HG02610 (cell line): ENCODE measurements at regions not wholly inside any gene's neighbourhood (a gene's known extent, or its start where the extent isn't known, plus 50 kb on each side); places are given as distances from the start of the nearest gene placed in this dataset.
A peak's percentile ranks its signal among the peaks of the same experiment; 100 is the strongest.

Experiments
- ATAC-seq: cut with Tn5 transposase; IDR thresholded peaks from one replicate; pipeline ENCODE4 v1.9.1; 2021; ENCODE audit warnings: mild to moderate bottlenecking, moderate library complexity; ENCODE audit not compliant: unreplicated experiment

DNA sequence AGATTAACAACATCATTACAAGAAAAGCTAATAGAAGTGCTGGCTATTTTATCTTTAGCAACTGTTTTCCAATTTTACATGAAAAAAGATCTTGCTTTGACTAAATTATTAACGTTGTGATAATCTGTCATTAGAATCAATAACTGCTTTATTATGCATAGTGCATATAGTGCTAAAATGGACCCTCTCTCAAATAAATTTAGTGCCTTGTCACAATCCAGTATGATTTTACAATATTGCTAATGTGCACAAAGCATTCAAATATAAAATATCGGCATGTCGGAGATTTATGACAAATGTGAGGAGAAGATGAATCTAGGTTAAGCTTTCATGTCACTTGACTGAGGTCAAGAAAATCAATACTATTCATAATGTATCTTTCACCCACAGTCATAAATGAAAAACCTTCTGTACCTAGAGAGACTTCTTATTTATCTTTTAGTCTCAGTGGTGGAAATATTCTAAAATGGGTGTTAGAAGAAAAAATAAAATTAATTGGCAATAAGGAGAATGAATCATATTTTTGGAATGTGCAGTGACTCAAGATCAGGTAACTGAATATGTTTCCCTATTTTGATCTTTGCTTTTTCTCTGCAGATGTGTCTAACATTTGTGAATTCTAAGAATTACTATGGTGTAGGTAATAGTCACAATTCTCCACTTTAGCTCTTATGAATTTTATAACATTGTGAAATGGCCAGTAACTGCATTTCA lies 672.9 kb upstream of the GRAMD2B start:
- ATAC-seq: no peak

DNA sequence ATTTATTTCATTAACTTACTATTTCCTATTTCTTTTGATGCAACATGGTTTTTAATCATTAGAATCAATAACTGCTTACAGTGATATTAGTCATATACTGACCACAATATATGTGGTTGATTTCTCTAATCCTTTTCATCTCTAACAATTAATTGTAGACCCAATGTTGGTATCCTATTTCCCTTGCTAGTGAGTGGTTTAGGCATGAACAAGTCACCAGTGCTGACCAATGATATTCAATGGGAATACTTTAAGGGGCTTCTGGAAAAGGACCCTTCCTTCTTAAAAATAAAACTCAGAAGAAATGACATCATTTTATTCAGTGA lies 672.4 kb upstream of the GRAMD2B start:
- ATAC-seq: no peak

DNA sequence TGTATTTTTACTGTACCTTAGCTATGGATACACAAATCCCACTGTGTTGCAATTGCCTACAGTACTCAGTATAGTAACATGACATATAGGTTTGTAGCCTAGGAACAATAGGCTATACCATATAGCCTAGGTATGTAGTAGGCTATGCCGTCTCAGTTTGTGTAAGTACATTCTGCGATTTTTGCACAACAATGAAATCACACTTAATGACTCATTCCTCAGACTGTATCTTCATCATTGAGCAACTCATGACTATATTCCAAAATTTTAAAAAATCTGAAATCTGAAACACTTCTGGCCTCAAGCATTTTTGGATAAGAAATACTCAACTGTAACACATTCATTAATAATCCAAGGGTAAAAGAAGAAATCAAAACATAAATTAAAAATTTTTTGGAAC lies 666.8 kb upstream of the GRAMD2B start:
- ATAC-seq: no peak

DNA sequence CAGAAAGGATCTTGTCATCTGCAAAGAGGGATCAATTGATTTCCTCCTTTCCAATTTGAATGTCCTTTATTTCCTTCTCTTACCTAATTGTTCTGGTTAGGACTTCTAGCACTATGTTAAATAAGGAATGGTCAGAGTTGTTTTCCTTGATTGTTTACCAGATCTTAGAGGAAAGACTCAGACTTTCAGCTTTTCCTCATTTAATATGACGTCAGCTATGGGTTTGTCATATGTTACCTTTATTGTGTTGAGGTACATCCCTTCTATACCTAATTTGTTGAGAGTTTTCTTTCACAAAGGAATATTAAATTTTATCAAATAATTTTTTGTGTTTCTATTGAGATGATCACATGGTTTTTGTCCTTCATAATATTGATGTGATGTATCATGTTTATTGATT lies 656.5 kb upstream of the GRAMD2B start:
- ATAC-seq: no peak

DNA sequence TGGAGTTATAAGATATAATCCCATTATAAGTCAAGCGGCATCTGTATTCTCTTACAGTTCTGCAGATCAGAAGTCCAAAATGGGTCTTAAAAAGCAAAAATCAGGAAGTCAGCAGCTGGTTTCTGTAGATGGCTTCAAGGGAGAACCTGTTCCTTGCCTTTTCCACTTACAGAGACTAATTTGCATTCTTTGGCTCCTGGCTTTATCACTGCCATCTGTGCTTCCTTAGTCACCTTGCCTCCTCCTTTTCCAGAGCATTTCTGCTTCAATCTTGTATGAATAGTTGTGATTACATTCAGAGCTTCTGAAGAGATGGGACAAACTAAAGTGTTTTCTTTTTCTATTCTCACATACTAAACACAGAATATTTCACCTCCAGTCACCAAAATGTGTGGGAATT lies 647.3 kb upstream of the GRAMD2B start:
- ATAC-seq: no peak

DNA sequence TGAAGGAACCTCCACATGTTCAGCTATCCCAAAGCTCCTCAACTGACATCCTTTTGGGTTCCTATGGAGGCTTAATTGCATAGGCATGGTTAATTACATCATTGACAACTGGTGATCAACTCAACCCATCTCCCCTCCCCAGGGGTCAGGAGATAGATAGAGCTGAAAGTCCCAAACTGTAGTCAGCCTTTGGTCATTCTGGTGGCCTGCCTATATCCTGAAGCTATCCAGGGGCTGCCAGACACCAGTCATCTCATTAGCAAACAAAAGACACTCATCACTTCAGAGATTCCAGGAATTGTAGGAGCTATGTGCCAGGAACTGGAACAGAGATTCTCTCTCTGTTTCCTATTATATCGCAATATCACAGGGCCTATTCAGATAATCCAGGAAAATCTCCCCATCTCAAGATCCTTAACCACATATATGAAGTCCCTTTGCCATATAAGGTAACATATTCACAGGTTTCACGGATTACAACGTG lies 646.5 kb upstream of the GRAMD2B start:
- ATAC-seq: no peak

DNA sequence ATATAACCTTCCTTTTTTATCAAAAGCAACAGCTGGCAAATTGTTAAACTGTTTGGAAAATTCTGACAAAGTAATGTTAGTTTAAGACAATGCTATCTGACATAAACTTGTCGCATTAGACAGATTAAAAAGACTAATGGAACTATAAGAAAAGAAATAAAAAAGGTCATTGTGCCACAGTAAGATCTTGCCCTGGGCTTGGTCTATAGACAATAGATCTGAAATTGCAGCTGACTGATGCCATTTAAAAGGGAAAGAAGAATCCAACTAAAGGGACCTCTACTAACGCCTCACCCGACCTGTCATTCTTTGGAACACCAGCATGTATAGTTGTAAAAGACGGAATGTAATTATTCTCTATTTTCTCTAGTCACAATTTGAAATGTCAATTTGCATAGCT lies 644.4 kb upstream of the GRAMD2B start:
- ATAC-seq: no peak

DNA sequence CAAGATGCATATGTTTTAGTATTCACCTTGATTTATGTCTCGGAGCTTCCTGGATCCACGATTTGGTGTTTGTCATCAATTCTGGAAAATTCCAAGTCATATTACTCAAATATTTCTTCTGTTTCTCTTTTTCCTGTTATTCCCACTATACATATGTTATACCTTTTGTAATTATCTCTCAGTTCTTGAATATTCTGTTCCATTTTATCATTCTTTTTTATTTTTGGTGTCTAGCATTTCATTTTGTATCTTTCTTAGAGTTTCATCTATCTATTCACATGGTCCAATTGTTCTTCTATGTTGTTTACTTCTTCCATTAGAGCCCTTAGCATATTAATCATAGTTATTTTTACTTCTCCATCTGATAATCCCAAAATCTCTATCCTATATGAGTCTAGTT lies 637.8 kb upstream of the GRAMD2B start:
- ATAC-seq: no peak

DNA sequence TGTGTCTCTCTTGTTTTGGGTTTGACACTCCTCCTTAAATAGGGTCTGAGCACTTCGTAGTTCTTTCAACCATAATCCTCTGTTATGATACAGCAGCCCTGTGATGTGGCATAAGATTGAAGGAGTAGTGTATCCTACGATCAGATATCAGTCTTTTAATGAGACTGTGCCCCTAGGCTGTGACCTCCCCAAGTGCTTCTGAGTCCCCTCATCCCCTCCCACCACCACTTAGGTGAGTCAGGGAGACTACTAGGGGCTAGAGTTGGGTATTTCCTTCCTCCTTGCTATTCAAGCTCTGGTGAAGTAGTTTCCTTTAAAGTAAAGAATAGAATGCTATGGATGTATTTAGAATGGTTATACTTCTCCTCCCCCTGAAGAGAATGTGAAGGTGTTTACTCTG lies 637.2 kb upstream of the GRAMD2B start:
- ATAC-seq: no peak

DNA sequence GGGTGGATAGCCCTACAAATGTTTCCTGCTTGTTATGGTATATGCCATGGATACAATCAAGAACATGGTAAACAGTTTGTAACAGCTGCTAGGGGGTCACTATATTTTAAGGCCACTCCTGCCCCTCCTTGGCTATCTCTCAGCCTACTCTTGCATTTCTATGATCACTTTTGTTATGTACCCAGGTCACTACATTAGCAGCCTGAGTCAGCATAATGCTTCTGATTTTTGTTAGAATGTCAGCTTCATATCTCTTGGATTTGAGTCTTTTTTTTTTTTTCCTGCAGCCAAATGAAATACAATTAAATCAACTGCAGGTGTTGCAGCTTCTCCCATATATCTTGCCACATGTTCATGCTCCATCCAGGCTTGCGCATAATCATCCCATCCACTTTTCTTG lies 629.7 kb upstream of the GRAMD2B start:
- ATAC-seq: no peak

DNA sequence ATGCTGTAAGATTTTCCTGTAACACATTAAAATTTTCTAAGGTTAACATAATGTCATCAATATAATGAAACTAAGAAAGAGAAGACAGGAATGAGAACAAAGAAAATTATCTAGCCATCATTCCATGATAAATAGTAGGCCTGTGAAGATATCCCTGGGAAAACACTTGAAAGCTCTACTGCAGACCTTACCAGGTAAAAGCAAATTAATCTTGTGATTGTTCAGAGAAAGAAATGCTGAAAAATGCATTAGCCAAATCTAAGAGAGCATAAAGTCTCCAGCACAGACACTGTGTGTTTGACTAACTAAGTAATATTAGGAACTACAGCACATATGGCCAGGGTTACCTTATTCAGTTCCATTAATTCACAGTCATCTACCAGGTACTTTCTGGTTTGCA lies 628.3 kb upstream of the GRAMD2B start:
- no peak for ATAC-seq

DNA sequence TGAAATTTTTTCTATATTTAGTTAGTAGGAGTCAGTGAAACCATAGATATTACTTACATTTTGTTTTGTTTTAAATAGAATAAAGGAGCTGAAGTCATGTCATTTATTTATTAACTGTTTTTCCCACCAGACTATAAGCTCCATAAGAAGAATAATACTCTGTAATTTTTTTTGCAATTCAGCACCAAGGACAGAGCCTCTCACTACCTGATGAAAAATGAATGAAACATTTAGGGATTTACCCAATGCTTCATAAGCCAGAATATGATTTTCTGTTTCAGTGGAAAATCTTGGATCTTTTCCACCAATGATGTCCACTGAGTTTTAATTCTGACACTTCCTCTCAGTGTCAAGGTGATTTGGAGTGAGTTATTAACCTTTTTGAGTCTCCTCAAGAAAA lies 624.9 kb upstream of the GRAMD2B start:
- no peak for ATAC-seq

DNA sequence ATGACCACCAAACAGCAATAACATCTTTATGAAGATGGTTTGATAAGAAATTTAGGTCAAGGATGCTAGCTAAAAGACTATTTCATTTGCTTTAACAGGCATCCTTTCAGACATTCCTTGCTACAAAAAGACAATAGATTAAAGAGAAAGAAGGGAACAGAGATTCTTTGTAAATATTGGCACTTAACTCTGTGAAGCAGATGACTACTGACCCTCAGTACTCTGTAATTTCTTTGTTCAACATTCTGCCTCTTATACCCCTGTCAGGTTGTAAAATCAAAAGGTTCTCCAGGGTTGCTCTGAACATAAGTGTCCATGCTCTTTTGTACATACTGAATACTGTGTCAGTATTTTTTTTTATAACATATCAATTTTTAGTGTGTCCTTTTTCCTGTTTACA lies 610.6 kb upstream of the GRAMD2B start:
- no peak for ATAC-seq

DNA sequence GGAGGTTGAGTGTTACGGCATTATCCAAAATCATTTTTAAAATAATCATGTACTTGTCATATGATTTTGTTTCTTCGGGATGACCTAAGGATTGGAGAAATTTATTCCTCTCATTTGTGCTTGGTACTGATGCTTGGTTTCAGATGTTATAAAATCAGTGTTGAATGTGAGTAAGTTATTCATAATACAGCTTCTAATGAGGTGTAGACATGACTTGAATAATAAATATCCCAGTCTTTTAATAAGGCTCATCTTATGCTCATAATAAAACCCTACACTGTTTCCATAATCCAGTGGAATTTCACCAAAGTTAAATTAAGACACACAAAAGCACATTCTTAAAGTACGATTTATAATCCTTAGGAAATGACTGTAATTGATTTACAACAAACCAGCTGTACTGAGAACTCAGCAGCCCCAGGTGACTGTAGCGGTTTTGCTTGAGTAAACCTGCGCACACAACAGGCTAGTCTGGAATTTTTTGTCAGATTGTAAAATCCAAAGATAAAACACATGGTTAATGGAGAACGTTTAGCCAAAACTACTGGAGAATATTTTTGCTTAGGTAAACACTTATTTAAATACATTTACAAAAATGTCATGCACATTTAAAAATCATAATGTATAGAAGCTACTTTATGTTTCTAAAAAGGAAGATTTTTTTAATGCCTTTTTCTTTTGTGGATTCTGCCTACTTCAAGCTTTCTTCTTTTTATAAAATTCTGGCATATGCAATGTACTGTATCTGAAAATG lies 609.8 kb upstream of the GRAMD2B start:
- ATAC-seq: no peak

DNA sequence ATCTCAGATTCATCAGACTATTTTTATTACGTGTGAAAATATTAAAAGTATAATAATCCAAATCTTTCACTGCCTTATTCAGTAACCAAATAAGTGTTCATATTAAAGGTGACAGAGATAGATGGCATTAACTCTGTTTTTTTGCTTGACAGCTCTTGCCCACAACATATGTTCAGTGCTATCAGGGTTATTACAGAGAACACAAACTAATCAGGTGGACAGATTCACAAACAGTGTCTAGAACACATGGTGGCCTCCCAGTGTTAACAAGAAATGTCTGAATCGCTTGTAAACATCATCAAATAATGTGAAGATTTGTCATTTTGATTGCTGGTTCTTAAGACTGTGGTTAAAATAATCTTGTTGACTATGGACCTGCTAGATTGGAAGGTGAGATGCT lies 609.1 kb upstream of the GRAMD2B start:
- ATAC-seq: no peak

DNA sequence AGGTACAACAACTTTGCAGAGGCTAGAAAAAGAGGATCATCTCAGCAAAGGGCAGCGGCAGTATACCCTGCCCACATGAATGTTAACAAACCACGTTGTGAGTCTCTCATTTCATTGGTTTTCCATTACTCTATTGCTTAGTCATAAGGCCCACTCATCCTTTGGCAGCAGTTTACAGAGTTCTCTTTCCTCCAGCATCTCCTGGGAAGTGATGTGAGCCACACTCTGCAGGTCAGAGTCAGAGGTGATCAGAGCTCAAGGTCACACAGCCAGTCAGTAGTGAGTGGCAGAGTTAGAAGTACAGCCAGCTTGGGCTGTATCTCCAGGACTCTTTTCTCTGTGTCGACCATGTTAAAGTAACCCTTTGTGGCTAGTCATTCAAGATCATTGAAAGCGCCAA lies 599.6 kb upstream of the GRAMD2B start:
- no peak for ATAC-seq

DNA sequence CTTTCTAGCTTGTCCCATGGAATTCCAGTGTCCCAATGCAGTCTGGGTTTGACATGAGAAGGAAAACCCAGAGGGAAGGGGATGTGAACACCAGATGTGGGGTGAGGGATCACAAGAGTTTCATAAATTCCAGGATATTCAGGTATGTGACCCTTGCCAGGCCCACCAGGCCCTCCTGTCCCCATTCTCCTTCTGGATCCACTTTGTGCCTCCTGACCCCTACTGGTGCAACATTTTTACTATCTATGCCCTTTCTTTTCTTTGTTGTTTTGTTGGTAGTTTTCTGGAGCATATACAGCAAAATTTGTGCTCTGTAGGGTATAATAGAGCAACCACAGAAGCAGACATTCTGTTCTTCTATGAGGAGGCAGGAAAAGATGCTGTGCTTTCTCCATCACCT lies 597.0 kb upstream of the GRAMD2B start:
- no peak for ATAC-seq

DNA sequence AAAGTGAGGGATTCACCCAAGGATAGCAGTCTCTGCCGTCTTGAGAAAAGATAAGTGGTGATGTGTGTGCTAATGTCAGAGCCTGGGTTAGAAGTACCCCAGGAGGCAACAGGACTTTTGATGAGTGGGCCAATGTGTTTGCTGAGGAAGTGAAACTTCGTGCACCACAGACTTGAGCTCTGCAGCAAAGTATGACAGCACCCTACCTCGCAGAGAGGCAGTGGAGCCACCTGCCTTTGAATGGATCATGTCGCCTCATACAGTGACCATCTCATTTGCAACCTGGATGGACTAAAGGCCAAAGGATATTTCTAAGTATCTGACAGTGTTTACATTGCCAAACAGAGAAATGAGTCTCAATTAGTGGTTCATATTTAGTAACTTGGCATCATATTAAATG lies 593.9 kb upstream of the GRAMD2B start:
- ATAC-seq: peak; percentile 88

DNA sequence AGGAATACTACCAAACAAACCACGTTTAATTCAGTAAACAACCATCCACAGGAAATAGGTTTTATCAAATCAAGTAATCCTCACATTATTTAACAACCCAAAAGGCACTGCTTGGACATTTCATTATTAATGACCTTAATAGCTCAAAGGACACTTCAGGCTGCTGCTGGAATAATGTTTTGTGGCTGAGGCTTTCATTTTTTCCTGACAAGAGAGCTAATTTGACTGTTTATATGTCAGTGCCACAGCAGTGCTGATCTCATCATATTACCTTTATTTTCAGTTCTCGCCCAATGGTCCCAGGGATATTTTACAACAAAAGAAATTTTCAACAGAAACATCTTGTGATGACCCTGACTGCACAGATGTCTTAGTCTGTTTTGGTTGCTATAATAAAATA lies 589.8 kb upstream of the GRAMD2B start:
- ATAC-seq: no peak

DNA sequence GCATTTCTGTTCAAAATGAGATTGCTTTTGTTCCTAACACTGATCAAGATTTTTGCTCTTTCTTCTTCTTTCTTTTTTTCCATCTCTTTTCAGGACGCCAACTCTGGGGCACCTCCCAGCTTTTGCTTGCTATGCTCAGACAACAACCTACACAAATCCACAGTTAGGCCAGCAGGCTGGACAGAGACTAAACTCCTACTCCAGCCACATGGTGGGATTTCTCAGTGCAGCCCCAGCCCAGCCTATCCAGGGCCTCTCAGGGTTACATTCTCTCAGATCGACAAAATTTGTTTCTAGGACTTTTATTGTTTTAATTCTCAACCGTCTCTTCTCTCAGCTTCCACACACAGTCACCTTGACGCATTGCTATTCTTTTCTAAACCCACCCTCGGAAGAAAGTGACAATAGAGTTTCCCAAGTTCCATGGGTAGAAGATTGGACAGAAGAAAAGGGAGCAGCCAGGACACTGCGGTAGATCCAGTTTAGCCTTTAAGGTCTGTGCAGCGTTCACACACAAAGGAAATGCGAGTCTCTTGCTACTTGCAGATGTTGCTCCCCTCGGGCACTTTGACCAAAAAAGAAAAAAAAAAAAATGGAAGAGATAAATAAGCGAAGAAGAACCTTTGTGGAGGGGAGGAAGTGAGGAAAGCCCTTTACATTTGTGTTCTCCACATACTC lies 588.6 kb upstream of the GRAMD2B start:
- no peak for ATAC-seq

DNA sequence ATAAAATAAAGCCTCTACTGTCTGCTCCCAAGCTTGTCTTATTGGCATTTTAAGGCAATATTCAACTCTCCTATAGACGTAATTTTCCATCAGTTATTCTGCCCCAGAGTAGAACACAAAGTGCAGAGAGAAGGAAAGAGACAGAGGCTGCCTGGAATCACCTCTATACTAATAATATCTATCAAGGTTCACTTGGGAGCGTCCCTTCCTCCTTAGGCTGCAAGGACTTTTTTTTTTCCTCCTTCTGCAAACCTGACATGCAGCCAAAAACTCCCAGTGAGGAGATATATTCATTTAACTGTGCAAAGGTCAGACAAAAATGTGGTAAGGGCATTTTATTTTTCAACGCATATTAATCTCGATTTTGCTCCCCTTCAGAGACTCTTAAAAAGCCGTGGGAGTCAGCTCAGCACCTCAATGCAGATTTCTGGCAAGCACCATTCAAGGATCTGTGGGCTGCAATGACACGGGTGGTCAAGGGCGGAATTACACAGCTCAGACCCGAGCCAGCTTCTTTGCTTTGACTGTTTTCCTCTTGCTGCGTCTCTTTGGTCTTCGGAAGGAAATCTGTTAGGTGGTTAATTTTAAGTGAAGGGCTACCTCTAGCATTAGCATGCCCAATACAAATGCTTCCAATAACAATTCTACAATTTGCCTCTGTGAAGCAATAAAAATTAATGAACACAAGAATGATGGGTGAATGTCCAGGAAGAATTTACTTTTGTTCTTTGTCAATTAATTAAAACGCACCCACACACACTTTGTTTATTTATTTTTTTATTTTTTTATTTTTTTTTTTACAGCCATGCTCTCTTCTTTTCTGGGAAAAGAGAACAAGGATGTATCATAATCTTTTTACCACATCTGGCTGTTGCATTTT lies 587.7 kb upstream of the GRAMD2B start:
- peak; percentile 68 for ATAC-seq
